CD4-positive, CD25-positive, alpha-beta regulatory T cell (primary cell): ENCODE measurements at regions not wholly inside any gene's neighbourhood (a gene's known extent, or its start where the extent isn't known, plus 50 kb on each side); places are given as distances from the start of the nearest gene placed in this dataset.

Experiments used
- ATAC-seq, 2 donors: fragments of 150-1000 bp; cut with Tn5 transposase; one replicate each; pipeline ENCODE4 v1.10.0; 2021; ENCODE audit warnings: low read depth in 2 of 2, moderate number of reproducible peaks in 2 of 2, moderate library complexity in 1 of 2
- DNase-seq, 3 donors: peaks; one replicate each; pipeline versions ENCODE4 v3.0.0 to v3.0.0-alpha.2; 2012 to 2022; ENCODE audit warnings: mixed read lengths in 1 of 3
- H3K27ac ChIP-seq: one replicate; pipeline ENCODE4 v1.7.0; 2013; ENCODE audit warnings: mild to moderate bottlenecking, low read length; ENCODE audit not compliant: insufficient read depth, poor library complexity, severe bottlenecking
- H3K27me3 ChIP-seq: one replicate; pipeline ENCODE4 v1.7.0; 2013; ENCODE audit warnings: low read length; ENCODE audit not compliant: control insufficient read depth, insufficient read depth
- H3K36me3 ChIP-seq: one replicate; pipeline ENCODE4 v1.7.0; 2013; ENCODE audit warnings: mild to moderate bottlenecking, low read length, moderate library complexity; ENCODE audit not compliant: control insufficient read depth, insufficient read depth
- H3K4me1 ChIP-seq: 2 replicates; pipeline ENCODE4 v1.7.0; 2013; ENCODE audit warnings: mild to moderate bottlenecking, low read length; ENCODE audit not compliant: insufficient read depth, control insufficient read depth, poor library complexity, severe bottlenecking
- H3K4me3 ChIP-seq: one replicate; pipeline ENCODE4 v1.7.0; 2013; ENCODE audit warnings: low read depth, mild to moderate bottlenecking, low read length, moderate library complexity
- H3K9me3 ChIP-seq, 2 experiments: 1 replicate in 1 of 2; 2 replicates in 1 of 2; pipeline ENCODE4 v1.7.0; 2013; ENCODE audit warnings: low read length in 2 of 2, mild to moderate bottlenecking in 1 of 2, moderate library complexity in 1 of 2; ENCODE audit not compliant: control insufficient read depth in 2 of 2
- H3K27ac Mint-ChIP-seq, 3 donors: one replicate each; pipeline ENCODE4 v1.8.0; 2020 to 2022; ENCODE audit warnings: mild to moderate bottlenecking in 3 of 3, mixed read lengths in 3 of 3, moderate library complexity in 2 of 3
- H3K27me3 Mint-ChIP-seq: one replicate; pipeline ENCODE4 v1.8.0; 2022; ENCODE audit warnings: mild to moderate bottlenecking, mixed read lengths
- H3K36me3 Mint-ChIP-seq: one replicate; pipeline ENCODE4 v1.8.0; 2020; ENCODE audit warnings: mixed read lengths
- H3K4me1 Mint-ChIP-seq, 4 donors: one replicate each; pipeline ENCODE4 v1.8.0; 2020 to 2022; ENCODE audit warnings: mixed read lengths in 4 of 4, mild to moderate bottlenecking in 1 of 4
- H3K4me3 Mint-ChIP-seq, 4 donors: one replicate each; pipeline ENCODE4 v1.8.0; 2020 to 2022; ENCODE audit warnings: mild to moderate bottlenecking in 4 of 4, mixed read lengths in 4 of 4, moderate library complexity in 3 of 4
- H3K9me3 Mint-ChIP-seq, 7 donors: one replicate each; pipeline ENCODE4 v1.8.0; 2020 to 2022; ENCODE audit warnings: mixed read lengths in 7 of 7, mild to moderate bottlenecking in 3 of 7, moderate library complexity in 2 of 7

GRCh38 chr2:173652311-173652710 is 297.6 kb downstream of the CDCA7 start:
- Histone ChIP-seq H3K27me3 (no peaks in the 10 kb centered on the region), H3K36me3 (no peaks in the 10 kb centered on the region), H3K9me3 (no peaks in the 10 kb centered on the region), H3K4me3 (no peak overlapping the region), H3K27ac (no peak overlapping the region), H3K4me1 (no peaks in the 10 kb centered on the region)
- Mint-ChIP-seq H3K4me1 (no peaks in the 10 kb centered on the region), H3K27ac (no peak overlapping the region), H3K36me3 (no peaks in the 10 kb centered on the region), H3K9me3 (peaks cover 0 to 4% (median 0%) of the 10 kb centered on the region in 7 donors), H3K4me3 (no peak overlapping the region), H3K27me3 (peaks cover 13% of the 10 kb centered on the region)
- no peak for ATAC-seq
- DNase-seq, result no peak

- Mint-ChIP-seq H3K36me3 (no peaks in the 10 kb centered on the region), H3K4me1 (no peaks in the 10 kb centered on the region), H3K4me3 (no peak overlapping the region), H3K9me3 (peaks cover 0 to 4% (median 0%) of the 10 kb centered on the region in 7 donors), H3K27me3 (peaks cover 10% of the 10 kb centered on the region), H3K27ac (no peak overlapping the region)
- Histone ChIP-seq H3K9me3 (no peaks in the 10 kb centered on the region), H3K36me3 (no peaks in the 10 kb centered on the region), H3K27ac (no peak overlapping the region), H3K27me3 (no peaks in the 10 kb centered on the region), H3K4me3 (no peak overlapping the region), H3K4me1 (no peaks in the 10 kb centered on the region)
- ATAC-seq (no peak), DNase-seq (no peak)
These were observed 298.2 kb downstream of the CDCA7 start for GRCh38 chr2:173652767-173653431.

GRCh38 chr2:173653432-173653805 is 298.7 kb downstream of the CDCA7 start:
- ATAC-seq (no peak), DNase-seq (no peak)
- Mint-ChIP-seq H3K36me3 (no peaks in the 10 kb centered on the region), H3K9me3 (peaks cover 0 to 4% (median 0%) of the 10 kb centered on the region in 7 donors), H3K4me3 (no peak overlapping the region), H3K27me3 (peaks cover 5% of the 10 kb centered on the region), H3K27ac (no peak overlapping the region), H3K4me1 (no peaks in the 10 kb centered on the region)
- Histone ChIP-seq H3K9me3 (no peaks in the 10 kb centered on the region), H3K36me3 (no peaks in the 10 kb centered on the region), H3K4me3 (no peak overlapping the region), H3K4me1 (no peaks in the 10 kb centered on the region), H3K27me3 (no peaks in the 10 kb centered on the region), H3K27ac (no peak overlapping the region)

GRCh38 chr2:173654161-173654895 is 299.7 kb downstream of the CDCA7 start:
- Mint-ChIP-seq H3K9me3 (peaks cover 0 to 4% (median 0%) of the 10 kb centered on the region in 7 donors), H3K36me3 (no peaks in the 10 kb centered on the region), H3K4me3 (no peak overlapping the region), H3K4me1 (no peaks in the 10 kb centered on the region), H3K27me3 (peaks cover 5% of the 10 kb centered on the region), H3K27ac (no peak overlapping the region)
- no peak for DNase-seq
- Histone ChIP-seq H3K27me3 (no peaks in the 10 kb centered on the region), H3K4me1 (no peaks in the 10 kb centered on the region), H3K27ac (no peak overlapping the region), H3K9me3 (no peaks in the 10 kb centered on the region), H3K4me3 (no peak overlapping the region), H3K36me3 (no peaks in the 10 kb centered on the region)
- no peak for ATAC-seq

GRCh38 chr2:173654896-173655265 is 300.2 kb downstream of the CDCA7 start:
- no peak overlapping the region for H3K27ac ChIP-seq
- no peaks in the 10 kb centered on the region for H3K27me3 ChIP-seq
- Mint-ChIP-seq H3K36me3 (no peaks in the 10 kb centered on the region), H3K27me3 (peaks cover 5% of the 10 kb centered on the region), H3K27ac (no peak overlapping the region), H3K9me3 (peaks cover 0 to 4% (median 0%) of the 10 kb centered on the region in 7 donors), H3K4me3 (no peak overlapping the region), H3K4me1 (no peaks in the 10 kb centered on the region)
- no peaks in the 10 kb centered on the region for H3K4me1 ChIP-seq
- ATAC-seq (no peak), DNase-seq (no peak)
- H3K9me3 ChIP-seq, result no peaks in the 10 kb centered on the region
- H3K4me3 ChIP-seq, result no peak overlapping the region
- H3K36me3 ChIP-seq, result no peaks in the 10 kb centered on the region

- no peak overlapping the region for H3K4me3 Mint-ChIP-seq
- no peaks in the 10 kb centered on the region for H3K4me1 ChIP-seq
- H3K27ac ChIP-seq, result no peak overlapping the region
- H3K9me3 ChIP-seq, result no peaks in the 10 kb centered on the region
- H3K4me3 ChIP-seq, result no peak overlapping the region
- DNase-seq, result no peak
- no peaks in the 10 kb centered on the region for H3K27me3 ChIP-seq
- H3K4me1 Mint-ChIP-seq, result no peaks in the 10 kb centered on the region
- no peaks in the 10 kb centered on the region for H3K36me3 ChIP-seq
- no peak for ATAC-seq
- peaks cover 5% of the 10 kb centered on the region for H3K27me3 Mint-ChIP-seq
- H3K27ac Mint-ChIP-seq, result no peak overlapping the region
- peaks cover 0 to 4% (median 0%) of the 10 kb centered on the region in 7 donors for H3K9me3 Mint-ChIP-seq
- no peaks in the 10 kb centered on the region for H3K36me3 Mint-ChIP-seq
These were observed 301.4 kb downstream of the CDCA7 start for GRCh38 chr2:173656086-173656485.

- Mint-ChIP-seq H3K27ac (no peak overlapping the region), H3K27me3 (peaks cover 6% of the 10 kb centered on the region), H3K4me3 (no peak overlapping the region), H3K36me3 (no peaks in the 10 kb centered on the region), H3K9me3 (no peaks in the 10 kb centered on the region), H3K4me1 (no peaks in the 10 kb centered on the region)
- ATAC-seq (no peak), DNase-seq (no peak)
- H3K4me3 ChIP-seq, result no peak overlapping the region
- H3K36me3 ChIP-seq, result no peaks in the 10 kb centered on the region
- H3K27me3 ChIP-seq, result no peaks in the 10 kb centered on the region
- H3K4me1 ChIP-seq, result no peaks in the 10 kb centered on the region
- no peak overlapping the region for H3K27ac ChIP-seq
- H3K9me3 ChIP-seq, result no peaks in the 10 kb centered on the region
These were observed 303.5 kb downstream of the CDCA7 start for GRCh38 chr2:173657996-173658717.
